ENCODE measurements at regions not wholly inside any gene's neighbourhood (a gene's known extent, or its start where the extent isn't known, plus 50 kb on each side); places are given as distances from the start of the nearest gene placed in this dataset.

- no peak for DNase-seq (ENCODE audit: low spot score in 2 of 2)
- intact Hi-C loops (cut with DNase I), result no loop called here
- no peaks in the 10 kb centered on the region for H3K27me3 ChIP-seq
- H3K4me1 ChIP-seq, result peaks cover 0 to 14% of the 10 kb centered on the region in 2 donors
- no peaks in the 10 kb centered on the region for H3K36me3 ChIP-seq
- H3K27ac ChIP-seq, result no peak overlapping the region
- TF ChIP-seq CTCF (IDR thresholded peaks at IDR 0.05), result no peak
- no peaks in the 10 kb centered on the region for H3K9me3 ChIP-seq
- H3K4me3 ChIP-seq, result no peak overlapping the region
These were observed 172.1 kb upstream of the IL12A start for GRCh38 chr3:159816512-159816911.

GRCh38 chr3:159817126-159817525 lies 171.5 kb upstream of the IL12A start:
- H3K36me3 ChIP-seq, result no peaks in the 10 kb centered on the region
- intact Hi-C loops (cut with DNase I), result no loop called here
- no peaks in the 10 kb centered on the region for H3K27me3 ChIP-seq
- TF ChIP-seq CTCF (IDR thresholded peaks at IDR 0.05), result no peak
- no peak overlapping the region for H3K4me3 ChIP-seq
- H3K9me3 ChIP-seq, result no peaks in the 10 kb centered on the region
- peaks cover 0 to 14% of the 10 kb centered on the region in 2 donors for H3K4me1 ChIP-seq
- DNase-seq (ENCODE audit: low spot score in 2 of 2), result no peak
- H3K27ac ChIP-seq, result no peak overlapping the region

- TF ChIP-seq CTCF (IDR thresholded peaks at IDR 0.05), result no peak
- no peaks in the 10 kb centered on the region for H3K27me3 ChIP-seq
These were observed 171.1 kb upstream of the IL12A start for GRCh38 chr3:159817571-159817970.

GRCh38 chr3:159818399-159818798 lies 170.2 kb upstream of the IL12A start:
- peaks cover 0 to 14% of the 10 kb centered on the region in 2 donors for H3K4me1 ChIP-seq
- no peak overlapping the region for H3K4me3 ChIP-seq
- H3K36me3 ChIP-seq, result no peaks in the 10 kb centered on the region
- no peak for DNase-seq (ENCODE audit: low spot score in 2 of 2)
- no peaks in the 10 kb centered on the region for H3K9me3 ChIP-seq
- no peak for TF ChIP-seq CTCF (IDR thresholded peaks at IDR 0.05)
- no peaks in the 10 kb centered on the region for H3K27me3 ChIP-seq
- H3K27ac ChIP-seq, result no peak overlapping the region
- intact Hi-C loops (cut with DNase I), result no loop called here

More at GRCh38 chr3:159817571-159817970, 171.1 kb upstream of the IL12A start:
- Histone ChIP-seq H3K4me1 (peaks cover 0 to 14% of the 10 kb centered on the region in 2 donors), H3K9me3 (no peaks in the 10 kb centered on the region), H3K36me3 (no peaks in the 10 kb centered on the region), H3K27ac (no peak overlapping the region), H3K4me3 (no peak overlapping the region)
- no peak for DNase-seq (ENCODE audit: low spot score in 2 of 2)
- intact Hi-C loops (cut with DNase I), result no loop called here

- DNase-seq (ENCODE audit: low spot score in 2 of 2), result no peak
- Histone ChIP-seq H3K4me3 (no peak overlapping the region), H3K27ac (no peak overlapping the region), H3K27me3 (no peaks in the 10 kb centered on the region), H3K4me1 (peaks cover 0 to 14% of the 10 kb centered on the region in 2 donors), H3K9me3 (no peaks in the 10 kb centered on the region), H3K36me3 (no peaks in the 10 kb centered on the region)
- intact Hi-C loops (cut with DNase I), result no loop called here
- no peak for TF ChIP-seq CTCF (IDR thresholded peaks at IDR 0.05)
These were observed 169.6 kb upstream of the IL12A start for GRCh38 chr3:159818997-159819500.

GRCh38 chr3:159819676-159820075 lies 169.0 kb upstream of the IL12A start:
- no peaks in the 10 kb centered on the region for H3K36me3 ChIP-seq
- intact Hi-C loops (cut with DNase I), result no loop called here
- no peak for TF ChIP-seq CTCF (IDR thresholded peaks at IDR 0.05)
- DNase-seq (ENCODE audit: low spot score in 2 of 2), result no peak
- H3K27me3 ChIP-seq, result no peaks in the 10 kb centered on the region
- H3K27ac ChIP-seq, result no peak overlapping the region
- H3K4me1 ChIP-seq, result peaks cover 0 to 19% of the 10 kb centered on the region in 2 donors
- no peaks in the 10 kb centered on the region for H3K9me3 ChIP-seq
- no peak overlapping the region for H3K4me3 ChIP-seq
